CD4-positive, alpha-beta T cell (primary cell): ENCODE measurements at regions not wholly inside any gene's neighbourhood (a gene's known extent, or its start where the extent isn't known, plus 50 kb on each side); places are given as distances from the start of the nearest gene placed in this dataset.

Experiments
- ATAC-seq: fragments of 200-7000 bp; cut with Tn5 transposase; one replicate; pipeline ENCODE4 v1.10.0; 2022; ENCODE audit warnings: mild to moderate bottlenecking; ENCODE audit not compliant: poor library complexity
- CTCF ChIA-PET: fragments of 350-600 bp; sonication (Branson Sonifier 250); formaldehyde crosslinking; loops from one replicate; lab custom pipeline; 2021; ENCODE audit warnings: antibody characterized with exemption, inconsistent platforms; lab: Charles Lee
- POLR2A ChIA-PET: fragments of 350-600 bp; sonication (Branson Sonifier 250); formaldehyde crosslinking; loops from one replicate; lab custom pipeline; 2021; ENCODE audit warnings: antibody characterized with exemption, inconsistent platforms; lab: Charles Lee
- DNase-seq, 14 experiments: peaks; one replicate each; pipeline ENCODE4 v3.0.0-alpha.2; 2013 to 2020; ENCODE audit warnings: mixed read lengths in 2 of 14
- H3K27ac ChIP-seq, 2 donors: one replicate each; pipeline versions ENCODE4 v1.5.1 to v1.7.0; 2013; ENCODE audit warnings: low read length in 2 of 2, low read depth in 1 of 2, mild to moderate bottlenecking in 1 of 2
- H3K27me3 ChIP-seq, 2 experiments: 1 replicate in 1 of 2; 2 replicates in 1 of 2; pipeline versions ENCODE4 v1.6.1 to v1.7.0; 2013; ENCODE audit warnings: low read length in 2 of 2, control low read depth in 1 of 2, mild to moderate bottlenecking in 1 of 2, moderate library complexity in 1 of 2; ENCODE audit not compliant: insufficient read depth in 2 of 2, control insufficient read depth in 1 of 2
- H3K36me3 ChIP-seq: one replicate; pipeline ENCODE4 v1.6.1; 2013; ENCODE audit warnings: low read length, control low read depth; ENCODE audit not compliant: insufficient read depth
- H3K4me1 ChIP-seq: one replicate; pipeline ENCODE4 v1.6.1; 2013; ENCODE audit warnings: low read length, control low read depth; ENCODE audit not compliant: insufficient read depth
- H3K4me3 ChIP-seq: one replicate; pipeline ENCODE4 v1.5.1; 2013; ENCODE audit warnings: mild to moderate bottlenecking, low read length, moderate library complexity
- H3K9me3 ChIP-seq, 2 experiments: 1 replicate in 1 of 2; 2 replicates in 1 of 2; pipeline versions ENCODE4 v1.6.1 to v1.7.0; 2013; ENCODE audit warnings: low read length in 2 of 2, mild to moderate bottlenecking in 2 of 2, control low read depth in 1 of 2, moderate library complexity in 1 of 2; ENCODE audit not compliant: control insufficient read depth in 1 of 2, insufficient read depth in 1 of 2
- H3K27ac Mint-ChIP-seq: one replicate; pipeline ENCODE4 v1.8.0; 2020; ENCODE audit warnings: mixed read lengths
- H3K27me3 Mint-ChIP-seq: one replicate; pipeline ENCODE4 v1.8.0; 2021; ENCODE audit warnings: mixed read lengths
- H3K36me3 Mint-ChIP-seq: one replicate; pipeline ENCODE4 v1.8.0; 2021; ENCODE audit warnings: low read depth, mixed read lengths
- H3K4me1 Mint-ChIP-seq: one replicate; pipeline ENCODE4 v1.8.0; 2021; ENCODE audit warnings: low read depth, mixed read lengths
- H3K4me3 Mint-ChIP-seq: one replicate; pipeline ENCODE4 v1.8.0; 2020; ENCODE audit warnings: mild to moderate bottlenecking, mixed read lengths
- H3K9me3 Mint-ChIP-seq: one replicate; pipeline ENCODE4 v1.8.0; 2020; ENCODE audit warnings: mixed read lengths
- CTCF ChIP-seq: fragments of 200-600 bp; IDR thresholded peaks from one replicate; pipeline ENCODE4 v1.8.0; 2022; ENCODE audit warnings: antibody characterized with exemption, mild to moderate bottlenecking
- intact Hi-C, 2 experiments: fragments of 100-400 bp; cut with DNase I in 1 of 2; cut with micrococcal nuclease in 1 of 2; formaldehyde crosslinking; loops; one replicate each; pipeline versions ENCODE4 v1.15.1 to v1.9.0; 2023 to 2025; cut with DNase I, micrococcal nuclease

DNA sequence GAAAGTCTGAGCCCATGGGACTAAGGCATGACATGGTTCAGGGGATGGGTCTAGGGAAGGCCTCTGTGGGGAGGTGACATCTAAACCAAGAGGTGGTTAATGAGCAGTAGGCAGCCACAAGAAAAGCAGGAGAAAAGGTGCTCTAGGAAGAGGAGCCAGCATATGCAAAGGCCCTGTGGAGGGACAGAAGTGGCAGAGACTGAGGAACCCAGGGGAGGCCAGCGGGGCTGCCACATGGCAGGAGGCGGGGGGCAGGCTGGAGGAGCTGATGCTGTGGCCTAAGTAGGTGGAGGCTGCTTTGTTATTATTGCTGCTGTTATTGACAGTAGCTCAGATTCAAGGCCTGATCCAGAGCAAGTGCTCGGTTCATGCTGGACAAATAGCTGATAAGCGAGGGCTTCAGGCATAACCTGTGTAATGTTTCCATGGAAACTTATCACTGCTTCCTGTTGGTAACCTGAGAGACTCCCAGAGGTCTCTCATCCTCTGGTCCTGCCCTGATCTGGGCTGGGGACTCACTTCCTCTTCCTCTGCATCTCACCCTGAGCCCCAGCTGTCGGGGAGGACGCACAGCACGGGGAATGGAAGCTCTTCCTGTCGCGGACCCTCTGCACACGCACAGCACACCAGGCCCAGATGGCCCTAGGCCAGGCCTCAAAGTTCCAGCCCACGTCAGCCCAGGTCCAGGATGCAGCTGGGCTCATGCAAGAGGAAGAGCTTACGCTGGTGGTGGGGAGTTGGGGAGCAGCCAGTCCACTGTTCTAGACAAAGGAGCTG is 75.2 kb upstream of the TP53I11 start:
- Mint-ChIP-seq H3K36me3 (no peaks in the 10 kb centered on the region), H3K27ac (no peak overlapping the region), H3K4me3 (no peak overlapping the region), H3K27me3 (no peaks in the 10 kb centered on the region), H3K9me3 (no peaks in the 10 kb centered on the region), H3K4me1 (peaks cover 13% of the 10 kb centered on the region)
- Histone ChIP-seq H3K27ac (no peak overlapping the region), H3K9me3 (no peaks in the 10 kb centered on the region), H3K4me3 (no peak overlapping the region), H3K4me1 (peaks cover 10% of the 10 kb centered on the region), H3K27me3 (peaks cover 0 to 2% of the 10 kb centered on the region in 2 experiments), H3K36me3 (no peaks in the 10 kb centered on the region)
- intact Hi-C loops, result no loop called here
- CTCF ChIA-PET, result no interaction called here
- DNase-seq, result peak in 5 of 14 experiments; percentile 6 to 40 (median 22)
- peak; percentile 48 for ATAC-seq
- POLR2A ChIA-PET, result no interaction called here
- no peak for TF ChIP-seq CTCF

- ATAC-seq (no peak), DNase-seq (no peak)
- POLR2A ChIA-PET, result no interaction called here
- Mint-ChIP-seq H3K36me3 (no peaks in the 10 kb centered on the region), H3K27ac (no peak overlapping the region), H3K27me3 (no peaks in the 10 kb centered on the region), H3K4me3 (no peak overlapping the region), H3K9me3 (no peaks in the 10 kb centered on the region), H3K4me1 (peaks cover 13% of the 10 kb centered on the region)
- intact Hi-C loops, result no loop called here
- no peaks in the 10 kb centered on the region for H3K9me3 ChIP-seq
- H3K27me3 ChIP-seq, result no peaks in the 10 kb centered on the region
- peaks cover 10% of the 10 kb centered on the region for H3K4me1 ChIP-seq
- CTCF ChIA-PET, result no interaction called here
- H3K36me3 ChIP-seq, result no peaks in the 10 kb centered on the region
- H3K27ac ChIP-seq, result no peak overlapping the region
- no peak for TF ChIP-seq CTCF
- no peak overlapping the region for H3K4me3 ChIP-seq
Measured at GRCh38 chr11:45026835-45027234, 76.2 kb upstream of the TP53I11 start.

GRCh38 chr11:45027312-45027711 is 76.6 kb upstream of the TP53I11 start:
- no peak overlapping the region for H3K27ac Mint-ChIP-seq
- CTCF ChIA-PET, result no interaction called here
- no peak overlapping the region for H3K27ac ChIP-seq

More at GRCh38 chr11:45027312-45027711, 76.6 kb upstream of the TP53I11 start:
- Mint-ChIP-seq H3K4me3 (no peak overlapping the region), H3K9me3 (no peaks in the 10 kb centered on the region), H3K4me1 (peaks cover 13% of the 10 kb centered on the region), H3K27me3 (no peaks in the 10 kb centered on the region), H3K36me3 (no peaks in the 10 kb centered on the region)
- Histone ChIP-seq H3K4me3 (no peak overlapping the region), H3K36me3 (no peaks in the 10 kb centered on the region), H3K27me3 (no peaks in the 10 kb centered on the region), H3K4me1 (peaks cover 10% of the 10 kb centered on the region), H3K9me3 (no peaks in the 10 kb centered on the region)
- intact Hi-C loops, result no loop called here
- ATAC-seq, result no peak
- POLR2A ChIA-PET, result no interaction called here
- DNase-seq, result no peak
- no peak for TF ChIP-seq CTCF
